Uterus (tissue), 3 donors: ENCODE measurements at regions not wholly inside any gene's neighbourhood (a gene's known extent, or its start where the extent isn't known, plus 50 kb on each side); places are given as distances from the start of the nearest gene placed in this dataset.

Experiments used
- DNase-seq, 2 donors: peaks; one replicate each; pipeline ENCODE4 v3.0.0-alpha.2; 2019 to 2020
- H3K27ac ChIP-seq, 2 donors: fragments of 200-600 bp; sonication (generic); 1 replicate in 1 of 2; 2 replicates in 1 of 2; pipeline ENCODE4 v1.5.1; 2016 to 2018
- H3K27me3 ChIP-seq, 2 donors: fragments of 200-600 bp; sonication (generic); one replicate each; pipeline ENCODE4 v1.5.1; 2018 to 2019; ENCODE audit warnings: control low read depth in 1 of 2
- H3K36me3 ChIP-seq, 2 donors: fragments of 200-600 bp; sonication (generic); one replicate each; pipeline ENCODE4 v1.5.1; 2019; ENCODE audit warnings: control low read depth in 1 of 2
- H3K4me1 ChIP-seq, 2 donors: fragments of 200-600 bp; sonication (generic); one replicate each; pipeline ENCODE4 v1.5.1; 2018 to 2019; ENCODE audit warnings: control low read depth in 1 of 2
- H3K4me3 ChIP-seq, 2 donors: fragments of 200-600 bp; sonication (generic); 1 replicate in 1 of 2; 2 replicates in 1 of 2; pipeline ENCODE4 v1.5.1; 2018 to 2019; ENCODE audit warnings: mild to moderate bottlenecking in 1 of 2
- H3K9me3 ChIP-seq, 2 donors: fragments of 200-600 bp; sonication (generic); one replicate each; pipeline ENCODE4 v1.5.1; 2019; ENCODE audit warnings: control low read depth in 1 of 2
- POLR2A ChIP-seq, 2 donors: fragments of 450-650 bp; IDR thresholded peaks; one replicate each; pipeline ENCODE4 v1.6.1; 2016; ENCODE audit warnings: antibody characterized with exemption in 2 of 2, mild to moderate bottlenecking in 1 of 2, moderate library complexity in 1 of 2
- intact Hi-C: fragments of 100-400 bp; cut with DNase I; formaldehyde crosslinking; loops from one replicate; pipeline ENCODE4 v1.15.1; 2023; ENCODE audit warnings: low total_unique reads
- TF ChIP-seq, protein P1 (sequence below), 4 experiments: fragments of 200-600 bp in 2 of 4; fragments of 450-650 bp in 2 of 4; sonication (generic) in 2 of 4; IDR thresholded peaks; one replicate each; pipeline ENCODE4 v1.5.1; 2016 to 2019; ENCODE audit warnings: antibody characterized with exemption in 4 of 4, mild to moderate bottlenecking in 2 of 4, moderate library complexity in 1 of 4
- donor health status: DM: yes; HTN: yes; CAD: no.

DNA sequence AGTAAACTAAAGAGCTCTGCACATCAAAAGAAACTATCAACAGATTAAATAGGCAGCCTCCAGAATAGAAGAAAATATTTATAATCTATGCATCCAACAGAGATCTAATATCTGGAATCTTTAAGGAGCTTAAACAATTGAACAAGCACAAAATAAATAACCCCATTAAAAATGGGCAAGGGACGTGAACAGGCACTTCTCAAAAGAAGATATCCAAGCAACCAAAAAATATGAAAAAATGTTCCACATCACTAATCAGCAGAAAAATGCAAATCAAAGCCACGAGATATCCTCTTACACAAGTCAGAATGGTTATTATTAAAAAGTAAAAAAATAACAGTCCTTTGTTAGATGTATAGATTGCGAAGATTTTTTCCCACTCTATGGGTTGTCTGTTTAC lies 109.1 kb upstream of the TRPC7 start:
- no peak for DNase-seq
- TF ChIP-seq POLR2A (IDR thresholded peaks at IDR 0.05), result no peak
- TF ChIP-seq, protein P1, sequence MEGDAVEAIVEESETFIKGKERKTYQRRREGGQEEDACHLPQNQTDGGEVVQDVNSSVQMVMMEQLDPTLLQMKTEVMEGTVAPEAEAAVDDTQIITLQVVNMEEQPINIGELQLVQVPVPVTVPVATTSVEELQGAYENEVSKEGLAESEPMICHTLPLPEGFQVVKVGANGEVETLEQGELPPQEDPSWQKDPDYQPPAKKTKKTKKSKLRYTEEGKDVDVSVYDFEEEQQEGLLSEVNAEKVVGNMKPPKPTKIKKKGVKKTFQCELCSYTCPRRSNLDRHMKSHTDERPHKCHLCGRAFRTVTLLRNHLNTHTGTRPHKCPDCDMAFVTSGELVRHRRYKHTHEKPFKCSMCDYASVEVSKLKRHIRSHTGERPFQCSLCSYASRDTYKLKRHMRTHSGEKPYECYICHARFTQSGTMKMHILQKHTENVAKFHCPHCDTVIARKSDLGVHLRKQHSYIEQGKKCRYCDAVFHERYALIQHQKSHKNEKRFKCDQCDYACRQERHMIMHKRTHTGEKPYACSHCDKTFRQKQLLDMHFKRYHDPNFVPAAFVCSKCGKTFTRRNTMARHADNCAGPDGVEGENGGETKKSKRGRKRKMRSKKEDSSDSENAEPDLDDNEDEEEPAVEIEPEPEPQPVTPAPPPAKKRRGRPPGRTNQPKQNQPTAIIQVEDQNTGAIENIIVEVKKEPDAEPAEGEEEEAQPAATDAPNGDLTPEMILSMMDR (IDR thresholded peaks at IDR 0.05), result no peak
- no peak overlapping the region for H3K4me3 ChIP-seq

DNA sequence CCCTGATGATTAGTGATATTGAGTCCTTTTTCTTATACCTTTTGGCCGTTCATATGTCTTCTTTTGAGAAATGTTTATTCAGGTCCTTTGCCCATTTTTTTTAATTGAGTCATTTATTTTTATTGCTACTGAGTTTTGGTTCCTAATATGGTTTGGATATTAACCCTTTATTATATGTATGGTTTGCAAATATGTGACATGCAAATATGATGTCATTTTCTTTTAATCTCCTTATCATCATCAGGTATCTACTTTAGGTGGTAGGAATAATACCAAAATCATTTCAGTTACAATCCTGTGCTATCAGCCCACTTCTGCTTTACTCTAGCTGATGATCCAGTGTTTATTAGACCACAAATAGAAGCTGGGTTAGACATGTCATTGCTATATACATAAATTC lies 102.3 kb upstream of the TRPC7 start:
- Histone ChIP-seq H3K27ac (no peak overlapping the region), H3K4me1 (no peaks in the 10 kb centered on the region), H3K9me3 (no peaks in the 10 kb centered on the region), H3K27me3 (no peaks in the 10 kb centered on the region), H3K36me3 (no peaks in the 10 kb centered on the region), H3K4me3 (no peak overlapping the region)
- intact Hi-C loops, result no loop called here
- DNase-seq, result no peak
- TF ChIP-seq, protein P1 (IDR thresholded peaks at IDR 0.05), result no peak
- TF ChIP-seq POLR2A (IDR thresholded peaks at IDR 0.05), result no peak

More for the DNA sequence above, 109.1 kb upstream of the TRPC7 start:
- H3K36me3 ChIP-seq, result no peaks in the 10 kb centered on the region
- H3K4me1 ChIP-seq, result no peaks in the 10 kb centered on the region
- H3K9me3 ChIP-seq, result no peaks in the 10 kb centered on the region
- H3K27me3 ChIP-seq, result no peaks in the 10 kb centered on the region
- intact Hi-C loops, result no loop called here
- H3K27ac ChIP-seq, result no peak overlapping the region

DNA sequence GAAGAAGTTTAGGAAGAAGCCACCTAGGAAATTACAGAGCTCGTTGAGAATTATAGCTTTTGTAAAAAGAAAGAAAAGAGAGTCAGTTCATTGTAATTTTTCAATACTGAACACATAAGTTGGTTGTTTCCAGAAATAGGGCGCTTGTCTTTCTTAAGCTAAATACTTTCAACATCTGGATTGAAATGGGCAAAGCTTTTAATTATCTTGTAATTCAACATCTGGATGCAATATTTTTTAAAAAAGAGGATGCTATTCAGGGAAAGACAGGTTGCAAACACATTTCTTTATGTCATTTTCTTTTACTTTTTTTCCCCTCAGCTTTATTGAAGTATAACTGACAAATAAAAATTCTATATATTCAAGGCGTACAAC lies 100.7 kb upstream of the TRPC7 start:
- intact Hi-C loops, result no loop called here
- TF ChIP-seq POLR2A (IDR thresholded peaks at IDR 0.05), result no peak
- Histone ChIP-seq H3K27ac (no peak overlapping the region), H3K4me1 (no peaks in the 10 kb centered on the region), H3K36me3 (no peaks in the 10 kb centered on the region), H3K27me3 (no peaks in the 10 kb centered on the region), H3K9me3 (no peaks in the 10 kb centered on the region), H3K4me3 (no peak overlapping the region)
- DNase-seq, result no peak

DNA sequence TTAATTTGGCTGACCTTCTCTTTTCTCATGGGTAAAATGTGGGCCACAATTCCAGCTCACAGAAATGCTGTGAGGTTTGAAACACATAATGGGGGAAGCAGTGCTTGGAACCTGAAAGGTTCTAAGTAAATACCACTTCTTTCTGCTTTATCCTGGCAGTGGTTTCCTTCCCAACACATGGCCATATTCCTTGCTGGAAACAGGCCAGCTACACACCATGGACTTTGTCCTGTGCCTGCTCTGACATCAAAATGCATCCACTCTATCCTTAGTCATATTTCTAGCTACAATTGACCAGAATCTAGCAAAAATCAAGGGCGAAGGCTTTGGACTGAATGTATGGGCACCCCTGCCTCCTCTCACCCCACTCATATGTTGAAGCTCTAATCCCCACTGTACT lies 93.1 kb upstream of the TRPC7 start:
- DNase-seq, result no peak
- Histone ChIP-seq H3K4me3 (no peak overlapping the region), H3K27me3 (no peaks in the 10 kb centered on the region), H3K36me3 (no peaks in the 10 kb centered on the region), H3K4me1 (no peaks in the 10 kb centered on the region), H3K9me3 (no peaks in the 10 kb centered on the region), H3K27ac (no peak overlapping the region)
- intact Hi-C loops, result no loop called here
- TF ChIP-seq, protein P1 (IDR thresholded peaks at IDR 0.05), result no peak
- TF ChIP-seq POLR2A (IDR thresholded peaks at IDR 0.05), result no peak

DNA sequence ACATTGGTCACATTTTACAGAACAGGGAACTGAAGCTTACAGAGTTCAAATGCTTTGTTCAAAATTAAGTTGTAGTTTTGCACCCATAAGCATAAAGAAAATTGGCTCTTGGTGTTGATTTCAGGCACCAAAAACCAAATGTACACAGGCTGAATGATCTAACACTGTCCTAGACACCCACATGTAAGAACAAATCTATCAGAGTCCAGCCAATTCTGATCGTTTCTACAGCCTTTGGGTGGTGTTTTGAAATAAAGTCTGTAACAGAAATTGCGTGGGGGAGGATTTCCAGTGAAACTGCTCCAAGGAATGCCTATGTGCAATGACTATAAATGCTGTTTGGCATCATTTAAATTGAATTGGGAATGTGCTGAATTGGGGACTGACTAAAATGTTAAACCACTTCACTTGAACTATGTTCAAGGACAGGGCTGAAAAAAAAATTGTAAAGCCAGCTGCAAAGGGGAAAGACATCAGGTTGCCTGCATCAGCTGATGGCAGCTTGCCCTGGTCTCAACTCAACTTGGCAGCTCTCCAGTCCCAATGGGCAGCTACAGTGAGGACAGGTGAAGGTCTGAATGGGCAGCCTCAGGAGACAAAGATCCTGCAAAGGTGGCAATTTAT lies 92.2 kb upstream of the TRPC7 start:
- intact Hi-C loops, result no loop called here

More for the DNA sequence above, 92.2 kb upstream of the TRPC7 start:
- no peak for DNase-seq
- no peaks in the 10 kb centered on the region for H3K9me3 ChIP-seq
- no peak overlapping the region for H3K27ac ChIP-seq
- no peak for TF ChIP-seq POLR2A (IDR thresholded peaks at IDR 0.05)
- TF ChIP-seq, protein P1 (IDR thresholded peaks at IDR 0.05), result no peak
- no peaks in the 10 kb centered on the region for H3K4me1 ChIP-seq
- H3K36me3 ChIP-seq, result no peaks in the 10 kb centered on the region
- H3K4me3 ChIP-seq, result no peak overlapping the region
- H3K27me3 ChIP-seq, result no peaks in the 10 kb centered on the region
